Stimulated activated memory B cell treated with anti-CD40 and anti-IgM and Interleukin-4, amounts not matched to agents 10 μg/mL and 1 μg/mL and 100 μg/mL, for 72 hours (primary cell): ENCODE measurements at regions not wholly inside any gene's neighbourhood (a gene's known extent, or its start where the extent isn't known, plus 50 kb on each side); places are given as distances from the start of the nearest gene placed in this dataset.

Experiments used
- ATAC-seq: fragments of 150-1000 bp; cut with Tn5 transposase; 2 replicates; pipeline ENCODE4 v1.10.0; 2021
- H3K27ac Mint-ChIP-seq: one replicate; pipeline ENCODE4 v1.8.0; 2022; ENCODE audit warnings: mild to moderate bottlenecking, mixed read lengths
- H3K27me3 Mint-ChIP-seq: one replicate; pipeline ENCODE4 v1.8.0; 2022; ENCODE audit warnings: mixed read lengths
- H3K36me3 Mint-ChIP-seq: one replicate; pipeline ENCODE4 v1.8.0; 2022; ENCODE audit warnings: mixed read lengths
- H3K4me1 Mint-ChIP-seq: one replicate; pipeline ENCODE4 v1.8.0; 2022; ENCODE audit warnings: mixed read lengths
- H3K4me3 Mint-ChIP-seq: one replicate; pipeline ENCODE4 v1.8.0; 2022; ENCODE audit warnings: mild to moderate bottlenecking, moderate library complexity, mixed read lengths
- H3K9me3 Mint-ChIP-seq: one replicate; pipeline ENCODE4 v1.8.0; 2022; ENCODE audit warnings: mixed read lengths

GRCh38 chr16:62701426-62701825 is 665.2 kb upstream of the CDH8 start:
- Mint-ChIP-seq H3K4me1 (no peaks in the 10 kb centered on the region), H3K4me3 (no peak overlapping the region), H3K27me3 (no peaks in the 10 kb centered on the region), H3K9me3 (peaks cover 15% of the 10 kb centered on the region), H3K27ac (no peak overlapping the region), H3K36me3 (no peaks in the 10 kb centered on the region)
- ATAC-seq, result no peak

- Mint-ChIP-seq H3K9me3 (peaks cover 19% of the 10 kb centered on the region), H3K4me3 (no peak overlapping the region), H3K27ac (no peak overlapping the region), H3K27me3 (no peaks in the 10 kb centered on the region), H3K4me1 (no peaks in the 10 kb centered on the region), H3K36me3 (no peaks in the 10 kb centered on the region)
- ATAC-seq, result no peak
These were observed 664.4 kb upstream of the CDH8 start for GRCh38 chr16:62700426-62701294.

DNA sequence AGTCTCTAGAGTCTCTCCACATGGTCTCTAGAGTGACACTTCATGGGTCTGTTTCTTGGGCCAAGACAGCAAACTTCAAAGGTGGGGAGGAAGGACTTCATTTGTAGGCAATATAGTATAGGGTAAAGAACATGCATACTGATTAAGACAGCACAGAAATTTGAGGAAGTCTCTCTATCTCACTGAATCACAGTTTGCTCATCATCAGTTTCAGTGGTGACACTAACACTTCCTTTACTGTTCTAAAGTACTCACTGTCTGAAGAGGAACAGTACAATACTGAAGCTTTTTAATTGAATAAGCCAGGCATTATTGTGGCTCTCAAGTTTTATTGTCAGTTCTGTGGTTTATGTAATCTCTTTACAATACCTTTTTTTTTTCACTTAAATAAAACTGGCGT is 656.4 kb upstream of the CDH8 start:
- no peak for ATAC-seq
- H3K9me3 Mint-ChIP-seq, result peaks cover 19% of the 10 kb centered on the region

GRCh38 chr16:62681819-62682218 is 645.6 kb upstream of the CDH8 start:
- Mint-ChIP-seq H3K4me1 (no peaks in the 10 kb centered on the region), H3K36me3 (no peaks in the 10 kb centered on the region), H3K27me3 (no peaks in the 10 kb centered on the region), H3K9me3 (peaks cover 9% of the 10 kb centered on the region), H3K27ac (no peak overlapping the region), H3K4me3 (no peak overlapping the region)
- ATAC-seq, result no peak

More for the DNA sequence above, 656.4 kb upstream of the CDH8 start:
- Mint-ChIP-seq H3K27me3 (no peaks in the 10 kb centered on the region), H3K27ac (no peak overlapping the region), H3K4me3 (no peak overlapping the region), H3K4me1 (no peaks in the 10 kb centered on the region), H3K36me3 (no peaks in the 10 kb centered on the region)

GRCh38 chr16:62678796-62679195 is 642.6 kb upstream of the CDH8 start:
- H3K27me3 Mint-ChIP-seq, result no peaks in the 10 kb centered on the region
- H3K36me3 Mint-ChIP-seq, result no peaks in the 10 kb centered on the region
- H3K4me1 Mint-ChIP-seq, result no peaks in the 10 kb centered on the region
- H3K27ac Mint-ChIP-seq, result no peak overlapping the region
- peaks cover 7% of the 10 kb centered on the region for H3K9me3 Mint-ChIP-seq
- ATAC-seq, result no peak
- H3K4me3 Mint-ChIP-seq, result no peak overlapping the region

DNA sequence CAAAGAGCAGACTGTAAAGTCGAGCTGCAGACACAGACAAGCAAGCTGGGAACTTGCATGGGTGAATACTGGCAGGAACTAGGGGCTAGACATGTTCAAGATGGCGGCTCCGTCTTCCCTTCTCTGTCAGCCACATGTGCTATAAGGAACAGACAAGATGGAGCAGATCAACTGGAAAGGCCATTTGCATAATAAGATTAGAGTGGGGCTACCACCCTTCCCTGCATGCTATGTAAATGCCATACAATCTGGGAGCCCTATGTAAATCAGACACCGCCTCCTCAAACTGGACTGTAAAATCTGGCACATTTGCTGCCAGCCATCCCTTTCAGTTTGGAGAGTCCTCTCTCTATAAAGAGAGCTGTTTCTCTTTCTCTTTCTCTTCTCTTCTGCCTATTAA is 640.1 kb upstream of the CDH8 start:
- Mint-ChIP-seq H3K36me3 (no peaks in the 10 kb centered on the region), H3K9me3 (peaks cover 7% of the 10 kb centered on the region), H3K4me1 (no peaks in the 10 kb centered on the region), H3K27ac (no peak overlapping the region), H3K4me3 (no peak overlapping the region), H3K27me3 (no peaks in the 10 kb centered on the region)
- ATAC-seq, result no peak

- Mint-ChIP-seq H3K36me3 (no peaks in the 10 kb centered on the region), H3K27me3 (no peaks in the 10 kb centered on the region)
These were observed 629.0 kb upstream of the CDH8 start for GRCh38 chr16:62665269-62665668.

GRCh38 chr16:62664566-62664965 is 628.3 kb upstream of the CDH8 start:
- H3K27ac Mint-ChIP-seq, result no peak overlapping the region
- no peak for ATAC-seq
- no peak overlapping the region for H3K4me3 Mint-ChIP-seq
- H3K36me3 Mint-ChIP-seq, result no peaks in the 10 kb centered on the region
- peaks cover 2% of the 10 kb centered on the region for H3K9me3 Mint-ChIP-seq
- H3K4me1 Mint-ChIP-seq, result no peaks in the 10 kb centered on the region
- H3K27me3 Mint-ChIP-seq, result no peaks in the 10 kb centered on the region

More at GRCh38 chr16:62665269-62665668, 629.0 kb upstream of the CDH8 start:
- no peak for ATAC-seq
- H3K9me3 Mint-ChIP-seq, result peaks cover 3% of the 10 kb centered on the region
- no peaks in the 10 kb centered on the region for H3K4me1 Mint-ChIP-seq
- no peak overlapping the region for H3K4me3 Mint-ChIP-seq
- no peak overlapping the region for H3K27ac Mint-ChIP-seq

DNA sequence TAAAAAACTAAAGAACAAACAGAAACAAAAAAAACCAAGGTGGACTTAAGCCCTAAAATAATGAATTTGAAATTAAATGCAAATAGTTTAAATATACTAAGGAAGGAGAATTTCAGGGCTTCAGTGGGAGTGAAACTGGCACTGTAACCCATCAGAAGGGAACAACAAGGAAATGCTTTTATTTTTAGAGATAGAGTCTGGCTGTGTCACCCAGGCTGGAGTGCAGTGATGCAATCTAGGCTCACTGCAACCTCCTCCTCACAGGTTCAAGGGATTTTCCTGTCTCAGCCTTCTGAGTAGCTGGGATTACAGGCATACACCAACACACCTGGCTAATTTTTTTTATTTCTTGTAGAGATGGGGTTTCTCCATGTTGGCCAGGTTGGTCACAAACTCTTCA is 625.2 kb upstream of the CDH8 start:
- Mint-ChIP-seq H3K4me3 (no peak overlapping the region), H3K9me3 (peaks cover 3% of the 10 kb centered on the region), H3K27ac (no peak overlapping the region), H3K27me3 (no peaks in the 10 kb centered on the region), H3K4me1 (no peaks in the 10 kb centered on the region), H3K36me3 (no peaks in the 10 kb centered on the region)
- no peak for ATAC-seq

DNA sequence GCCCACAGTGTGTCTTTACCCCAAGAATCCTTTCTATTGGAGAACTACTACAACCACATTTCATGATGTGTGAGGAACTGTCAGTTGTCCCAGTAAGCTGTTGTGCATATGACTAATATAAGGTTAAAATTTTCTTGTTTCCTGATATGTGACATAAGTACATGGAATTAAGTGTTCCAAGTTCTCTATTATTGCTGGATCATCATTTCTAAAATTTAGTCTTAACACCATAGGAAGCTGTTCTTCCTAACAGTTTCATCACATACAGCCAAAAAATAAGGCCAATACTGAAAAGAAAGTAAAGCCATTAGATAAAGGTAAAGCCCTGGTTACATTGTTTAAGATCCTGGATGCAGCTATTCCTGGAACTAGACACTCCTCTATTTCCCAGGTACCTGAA is 620.9 kb upstream of the CDH8 start:
- no peak overlapping the region for H3K4me3 Mint-ChIP-seq

GRCh38 chr16:62652441-62653120 is 616.3 kb upstream of the CDH8 start:
- Mint-ChIP-seq H3K4me3 (no peak overlapping the region), H3K4me1 (no peaks in the 10 kb centered on the region)
- no peak for ATAC-seq

More for the DNA sequence above, 620.9 kb upstream of the CDH8 start:
- no peak for ATAC-seq
- Mint-ChIP-seq H3K9me3 (peaks cover 3% of the 10 kb centered on the region), H3K27ac (no peak overlapping the region), H3K36me3 (no peaks in the 10 kb centered on the region), H3K4me1 (no peaks in the 10 kb centered on the region), H3K27me3 (no peaks in the 10 kb centered on the region)

DNA sequence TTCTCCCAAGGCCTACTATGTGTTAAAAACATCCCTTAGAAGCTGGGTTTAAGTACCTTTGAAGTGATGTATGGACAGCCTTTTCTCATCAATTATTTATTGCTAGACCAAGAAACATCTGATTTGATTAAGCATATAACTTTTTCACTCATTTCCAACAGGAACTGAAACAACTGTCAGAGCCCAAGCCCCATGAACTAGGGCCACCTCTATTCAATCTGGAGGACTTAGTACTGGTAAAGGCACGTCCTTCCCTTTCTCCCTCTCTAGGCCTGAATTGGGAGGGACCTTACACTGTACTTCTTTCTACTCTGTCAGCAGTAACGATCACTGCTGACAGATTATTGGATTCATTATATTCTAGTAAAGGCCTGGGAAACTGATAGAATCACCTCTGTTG is 612.0 kb upstream of the CDH8 start:
- no peak for ATAC-seq
- H3K4me3 Mint-ChIP-seq, result no peak overlapping the region
- H3K9me3 Mint-ChIP-seq, result peaks cover 12% of the 10 kb centered on the region

More at GRCh38 chr16:62652441-62653120, 616.3 kb upstream of the CDH8 start:
- H3K9me3 Mint-ChIP-seq, result peaks cover 2% of the 10 kb centered on the region
- H3K27me3 Mint-ChIP-seq, result no peaks in the 10 kb centered on the region
- H3K27ac Mint-ChIP-seq, result no peak overlapping the region
- no peaks in the 10 kb centered on the region for H3K36me3 Mint-ChIP-seq

DNA sequence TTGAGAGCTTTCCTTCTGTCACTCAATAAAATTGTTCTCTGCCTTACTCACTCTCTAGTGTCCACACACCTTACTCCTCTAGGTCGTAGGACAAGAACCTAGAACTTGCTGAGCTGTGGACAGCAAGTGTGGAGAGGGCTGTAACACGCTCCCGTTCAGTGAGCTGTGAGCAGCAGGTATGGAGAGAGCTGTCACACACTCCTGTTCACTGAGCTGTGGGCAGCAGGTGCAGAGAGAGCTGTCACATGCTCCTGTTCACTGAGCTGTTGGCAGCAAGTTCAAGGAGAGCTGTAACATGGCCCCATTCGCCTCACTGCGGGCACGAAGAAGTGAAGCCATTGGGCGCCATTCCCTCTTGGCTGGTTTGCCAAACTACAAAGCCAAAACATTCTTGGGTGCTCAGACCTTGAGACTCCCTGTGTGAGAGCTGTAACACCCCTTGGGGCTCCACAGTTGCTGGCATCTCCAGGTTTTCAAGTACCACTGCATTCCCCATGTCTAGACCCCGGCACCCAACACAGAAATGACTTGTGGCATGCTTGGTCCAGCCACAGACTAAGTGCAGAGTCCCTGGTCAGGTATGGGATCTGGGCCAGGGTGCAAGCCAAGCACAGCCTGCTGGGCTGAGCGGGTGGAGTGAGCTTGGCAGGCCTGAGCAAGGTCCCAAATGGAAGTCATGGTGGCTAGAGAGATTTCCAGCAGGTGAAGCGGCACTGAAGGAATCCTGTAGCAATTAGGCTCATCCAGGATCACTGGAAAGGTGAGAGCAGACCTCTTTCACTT is 608.0 kb upstream of the CDH8 start:
- Mint-ChIP-seq H3K27me3 (no peaks in the 10 kb centered on the region), H3K9me3 (peaks cover 13% of the 10 kb centered on the region), H3K36me3 (no peaks in the 10 kb centered on the region), H3K4me1 (no peaks in the 10 kb centered on the region), H3K27ac (no peak overlapping the region), H3K4me3 (no peak overlapping the region)
- ATAC-seq, result no peak

More for the DNA sequence above, 612.0 kb upstream of the CDH8 start:
- H3K4me1 Mint-ChIP-seq, result no peaks in the 10 kb centered on the region
- no peaks in the 10 kb centered on the region for H3K27me3 Mint-ChIP-seq
- H3K27ac Mint-ChIP-seq, result no peak overlapping the region
- no peaks in the 10 kb centered on the region for H3K36me3 Mint-ChIP-seq

GRCh38 chr16:62642677-62643076 is 606.4 kb upstream of the CDH8 start:
- Mint-ChIP-seq H3K4me3 (no peak overlapping the region), H3K27me3 (no peaks in the 10 kb centered on the region), H3K36me3 (no peaks in the 10 kb centered on the region), H3K27ac (no peak overlapping the region), H3K4me1 (no peaks in the 10 kb centered on the region), H3K9me3 (peaks cover 16% of the 10 kb centered on the region)
- no peak for ATAC-seq

DNA sequence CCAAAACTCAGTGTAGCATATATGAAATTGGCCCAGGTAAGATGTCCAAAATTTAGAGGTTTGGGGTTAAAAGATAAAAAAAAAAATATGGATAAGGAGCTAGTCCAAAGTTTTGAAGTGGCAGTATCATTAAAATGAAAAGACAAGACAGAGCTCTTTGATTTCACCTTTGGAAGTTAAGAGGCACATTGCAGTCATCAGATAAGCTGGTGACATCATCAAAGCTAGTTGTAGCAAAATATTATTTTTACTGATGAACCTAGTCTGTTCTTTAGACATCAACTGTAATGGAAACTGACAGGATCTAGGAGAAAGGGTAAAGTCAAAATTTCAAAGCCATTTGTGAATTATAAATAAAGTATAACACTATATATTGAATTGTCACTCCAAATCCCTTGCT is 603.7 kb upstream of the CDH8 start:
- H3K27ac Mint-ChIP-seq, result no peak overlapping the region
- peaks cover 9% of the 10 kb centered on the region for H3K9me3 Mint-ChIP-seq
- H3K36me3 Mint-ChIP-seq, result no peaks in the 10 kb centered on the region
- H3K4me1 Mint-ChIP-seq, result no peaks in the 10 kb centered on the region
- no peak for ATAC-seq
- H3K27me3 Mint-ChIP-seq, result no peaks in the 10 kb centered on the region
- H3K4me3 Mint-ChIP-seq, result no peak overlapping the region
